Cardiac muscle cell (in vitro differentiated cells and primary cell): ENCODE measurements at regions not wholly inside any gene's neighbourhood (a gene's known extent, or its start where the extent isn't known, plus 50 kb on each side); places are given as distances from the start of the nearest gene placed in this dataset.

Experiments used
- DNase-seq, 2 donors: peaks; one replicate each; pipeline versions ENCODE4 v3.0.0 to v3.0.0-alpha.2; 2010 to 2017; ENCODE audit warnings: low read depth in 1 of 2, low spot score in 1 of 2
- H3K27ac ChIP-seq: fragments of 200-600 bp; sonication (generic); 2 replicates; pipeline ENCODE4 v1.5.1; 2016
- H3K27me3 ChIP-seq: fragments of 200-600 bp; sonication (generic); 2 replicates; pipeline ENCODE4 v1.6.0; 2016; ENCODE audit warnings: control low read depth
- H3K36me3 ChIP-seq: fragments of 200-600 bp; sonication (generic); 2 replicates; pipeline ENCODE4 v1.5.1; 2016; ENCODE audit warnings: control low read depth
- H3K4me1 ChIP-seq: fragments of 200-600 bp; sonication (generic); 2 replicates; pipeline ENCODE4 v1.8.1; 2017; ENCODE audit warnings: low read depth, mild to moderate bottlenecking, mixed run types
- H3K4me3 ChIP-seq: fragments of 200-600 bp; sonication (generic); 2 replicates; pipeline ENCODE4 v1.5.1; 2016; ENCODE audit warnings: mild to moderate bottlenecking
- H3K9me3 ChIP-seq: fragments of 200-600 bp; sonication (generic); 2 replicates; pipeline ENCODE4 v1.5.1; 2017; ENCODE audit warnings: low read depth, mild to moderate bottlenecking, control low read depth
- TF ChIP-seq, protein P1 (sequence below): IDR thresholded peaks from 2 replicates; pipeline ENCODE4 v1.5.1; 2012; ENCODE audit warnings: low read depth, mild to moderate bottlenecking, low read length

GRCh38 chr18:55778788-55779690 is 191.0 kb upstream of the TCF4 start:
- H3K36me3 ChIP-seq: no peaks in the 10 kb centered on the region
- peak overlapping the region; percentile 40 for H3K4me3 ChIP-seq
- H3K4me1 ChIP-seq: no peaks in the 10 kb centered on the region
- H3K27ac ChIP-seq: no peak overlapping the region
- H3K9me3 ChIP-seq: no peaks in the 10 kb centered on the region
- peaks cover 43% of the 10 kb centered on the region for H3K27me3 ChIP-seq
- TF ChIP-seq, protein P1, sequence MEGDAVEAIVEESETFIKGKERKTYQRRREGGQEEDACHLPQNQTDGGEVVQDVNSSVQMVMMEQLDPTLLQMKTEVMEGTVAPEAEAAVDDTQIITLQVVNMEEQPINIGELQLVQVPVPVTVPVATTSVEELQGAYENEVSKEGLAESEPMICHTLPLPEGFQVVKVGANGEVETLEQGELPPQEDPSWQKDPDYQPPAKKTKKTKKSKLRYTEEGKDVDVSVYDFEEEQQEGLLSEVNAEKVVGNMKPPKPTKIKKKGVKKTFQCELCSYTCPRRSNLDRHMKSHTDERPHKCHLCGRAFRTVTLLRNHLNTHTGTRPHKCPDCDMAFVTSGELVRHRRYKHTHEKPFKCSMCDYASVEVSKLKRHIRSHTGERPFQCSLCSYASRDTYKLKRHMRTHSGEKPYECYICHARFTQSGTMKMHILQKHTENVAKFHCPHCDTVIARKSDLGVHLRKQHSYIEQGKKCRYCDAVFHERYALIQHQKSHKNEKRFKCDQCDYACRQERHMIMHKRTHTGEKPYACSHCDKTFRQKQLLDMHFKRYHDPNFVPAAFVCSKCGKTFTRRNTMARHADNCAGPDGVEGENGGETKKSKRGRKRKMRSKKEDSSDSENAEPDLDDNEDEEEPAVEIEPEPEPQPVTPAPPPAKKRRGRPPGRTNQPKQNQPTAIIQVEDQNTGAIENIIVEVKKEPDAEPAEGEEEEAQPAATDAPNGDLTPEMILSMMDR: no peak
- DNase-seq: peak in 1 of 2 donors; percentile 46

GRCh38 chr18:55777666-55778304 is 189.8 kb upstream of the TCF4 start:
- Histone ChIP-seq H3K27me3 (peaks cover 43% of the 10 kb centered on the region), H3K4me3 (no peak overlapping the region), H3K4me1 (no peaks in the 10 kb centered on the region), H3K27ac (no peak overlapping the region), H3K9me3 (no peaks in the 10 kb centered on the region), H3K36me3 (no peaks in the 10 kb centered on the region)
- TF ChIP-seq, protein P1: no peak
- DNase-seq: no peak

- TF ChIP-seq, protein P1: no peak
- no peaks in the 10 kb centered on the region for H3K4me1 ChIP-seq
- no peak for DNase-seq
- H3K9me3 ChIP-seq: no peaks in the 10 kb centered on the region
- H3K27ac ChIP-seq: no peak overlapping the region
- no peaks in the 10 kb centered on the region for H3K36me3 ChIP-seq
- peaks cover 43% of the 10 kb centered on the region for H3K27me3 ChIP-seq
- no peak overlapping the region for H3K4me3 ChIP-seq
These were observed 188.0 kb upstream of the TCF4 start for GRCh38 chr18:55775972-55776371.

GRCh38 chr18:55774505-55774904 is 186.5 kb upstream of the TCF4 start:
- no peak overlapping the region for H3K27ac ChIP-seq
- peaks cover 28% of the 10 kb centered on the region for H3K27me3 ChIP-seq
- no peaks in the 10 kb centered on the region for H3K9me3 ChIP-seq
- H3K36me3 ChIP-seq: no peaks in the 10 kb centered on the region
- no peak for DNase-seq
- no peaks in the 10 kb centered on the region for H3K4me1 ChIP-seq
- TF ChIP-seq, protein P1: no peak
- no peak overlapping the region for H3K4me3 ChIP-seq

DNA sequence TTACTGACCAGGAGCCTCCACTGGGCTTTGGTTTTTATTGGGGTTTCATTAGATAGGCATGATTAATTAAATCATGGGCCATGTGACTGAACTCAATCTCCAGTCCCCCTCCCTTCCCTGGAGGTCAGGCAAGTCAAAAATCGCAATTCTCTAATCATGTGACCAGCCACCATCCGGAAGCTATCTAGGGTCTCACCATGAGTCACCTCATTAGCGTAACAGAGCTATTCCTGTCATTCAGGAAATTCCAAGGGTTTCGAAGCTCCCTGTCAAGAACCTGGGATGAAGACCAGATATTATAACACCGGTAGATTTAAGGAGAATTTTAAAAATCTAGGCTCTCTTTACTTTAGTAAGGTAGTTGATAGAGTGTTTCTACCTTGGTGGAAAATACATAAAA is 180.3 kb upstream of the TCF4 start:
- no peak for DNase-seq
- TF ChIP-seq, protein P1: no peak
- Histone ChIP-seq H3K27ac (no peak overlapping the region), H3K36me3 (no peaks in the 10 kb centered on the region), H3K4me1 (peaks cover 5% of the 10 kb centered on the region), H3K27me3 (no peaks in the 10 kb centered on the region), H3K9me3 (no peaks in the 10 kb centered on the region), H3K4me3 (no peak overlapping the region)
